ENCODE measurements at regions not wholly inside any gene's neighbourhood (a gene's known extent, or its start where the extent isn't known, plus 50 kb on each side); places are given as distances from the start of the nearest gene placed in this dataset.

DNA sequence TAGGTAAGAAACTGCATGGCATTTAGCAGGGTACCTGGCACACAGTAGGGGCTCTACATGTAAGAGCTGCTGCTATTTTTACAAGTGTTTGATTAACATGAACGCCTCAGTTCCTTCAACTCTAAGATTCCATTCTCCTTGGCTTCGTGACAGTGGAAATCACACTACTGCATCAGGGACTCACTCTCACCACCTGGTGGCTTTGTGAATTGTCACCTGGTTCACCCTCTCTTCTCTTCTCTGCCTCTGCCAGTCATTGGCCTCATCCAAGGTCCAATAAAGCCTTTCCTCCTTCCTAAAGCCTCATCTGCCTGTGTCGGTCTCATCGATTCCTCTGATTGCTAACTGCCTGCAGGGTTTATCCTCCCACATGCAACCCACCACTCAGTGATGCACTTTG, 476.4 kb downstream of the VRK1 start:
- H3K9me3 ChIP-seq = no peaks in the 10 kb centered on the region
- H3K4me3 ChIP-seq = no peak overlapping the region
- no peaks in the 10 kb centered on the region for H3K36me3 ChIP-seq
- H3K27me3 ChIP-seq = peaks cover 0 to 26% (median 0%) of the 10 kb centered on the region in 4 donors
- no peak overlapping the region for H3K27ac ChIP-seq (replicated peaks in 1 of 4)
- H3K4me1 ChIP-seq = no peaks in the 10 kb centered on the region
- intact Hi-C loops (cut with DNase I) = no loop called here
- 73% methylated on average over 4 of the region's 4 CpGs for WGBS
- no peak for DNase-seq (ENCODE audit: extremely low spot score)
- TF ChIP-seq, protein P1, sequence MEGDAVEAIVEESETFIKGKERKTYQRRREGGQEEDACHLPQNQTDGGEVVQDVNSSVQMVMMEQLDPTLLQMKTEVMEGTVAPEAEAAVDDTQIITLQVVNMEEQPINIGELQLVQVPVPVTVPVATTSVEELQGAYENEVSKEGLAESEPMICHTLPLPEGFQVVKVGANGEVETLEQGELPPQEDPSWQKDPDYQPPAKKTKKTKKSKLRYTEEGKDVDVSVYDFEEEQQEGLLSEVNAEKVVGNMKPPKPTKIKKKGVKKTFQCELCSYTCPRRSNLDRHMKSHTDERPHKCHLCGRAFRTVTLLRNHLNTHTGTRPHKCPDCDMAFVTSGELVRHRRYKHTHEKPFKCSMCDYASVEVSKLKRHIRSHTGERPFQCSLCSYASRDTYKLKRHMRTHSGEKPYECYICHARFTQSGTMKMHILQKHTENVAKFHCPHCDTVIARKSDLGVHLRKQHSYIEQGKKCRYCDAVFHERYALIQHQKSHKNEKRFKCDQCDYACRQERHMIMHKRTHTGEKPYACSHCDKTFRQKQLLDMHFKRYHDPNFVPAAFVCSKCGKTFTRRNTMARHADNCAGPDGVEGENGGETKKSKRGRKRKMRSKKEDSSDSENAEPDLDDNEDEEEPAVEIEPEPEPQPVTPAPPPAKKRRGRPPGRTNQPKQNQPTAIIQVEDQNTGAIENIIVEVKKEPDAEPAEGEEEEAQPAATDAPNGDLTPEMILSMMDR (IDR thresholded peaks at IDR 0.05) = no peak
- TF ChIP-seq EP300 (IDR thresholded peaks at IDR 0.05) (no peak), POLR2A (IDR thresholded peaks at IDR 0.05; ENCODE audit: low read depth) (no peak), POLR2AphosphoS5 (IDR thresholded peaks at IDR 0.05) (no peak)

DNA sequence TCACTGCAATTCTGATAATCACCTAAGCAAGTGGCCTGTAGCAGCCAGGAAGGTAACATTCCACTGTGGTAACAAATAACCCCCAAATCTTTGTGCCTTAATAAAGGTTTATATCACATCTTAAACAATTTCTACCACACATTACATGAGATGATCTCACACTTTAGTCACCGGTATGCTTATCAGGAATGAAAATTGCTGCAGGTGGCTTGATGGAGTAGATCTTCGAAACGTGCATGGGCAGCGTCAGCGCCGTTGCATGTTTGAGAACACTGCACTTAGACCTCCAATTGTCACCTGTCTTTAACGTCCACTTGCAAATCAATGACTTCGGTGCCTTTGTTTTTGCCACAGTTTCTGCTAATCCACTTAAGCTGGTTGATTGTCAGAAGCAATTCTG, 477.4 kb downstream of the VRK1 start:
- no peaks in the 10 kb centered on the region for H3K4me1 ChIP-seq
- no peak overlapping the region for H3K27ac ChIP-seq (replicated peaks in 1 of 4)
- TF ChIP-seq, protein P1 (IDR thresholded peaks at IDR 0.05) = no peak
- TF ChIP-seq POLR2A (IDR thresholded peaks at IDR 0.05; ENCODE audit: low read depth) (no peak), POLR2AphosphoS5 (IDR thresholded peaks at IDR 0.05) (no peak)
- DNase-seq (ENCODE audit: extremely low spot score) = peak; percentile 55
- H3K36me3 ChIP-seq = no peaks in the 10 kb centered on the region
- 88% methylated on average over 8 of the region's 8 CpGs for WGBS
- intact Hi-C loops (cut with DNase I) = no loop called here
- no peak overlapping the region for H3K4me3 ChIP-seq
- H3K9me3 ChIP-seq = no peaks in the 10 kb centered on the region
- H3K27me3 ChIP-seq = peaks cover 0 to 22% (median 0%) of the 10 kb centered on the region in 4 donors

DNA sequence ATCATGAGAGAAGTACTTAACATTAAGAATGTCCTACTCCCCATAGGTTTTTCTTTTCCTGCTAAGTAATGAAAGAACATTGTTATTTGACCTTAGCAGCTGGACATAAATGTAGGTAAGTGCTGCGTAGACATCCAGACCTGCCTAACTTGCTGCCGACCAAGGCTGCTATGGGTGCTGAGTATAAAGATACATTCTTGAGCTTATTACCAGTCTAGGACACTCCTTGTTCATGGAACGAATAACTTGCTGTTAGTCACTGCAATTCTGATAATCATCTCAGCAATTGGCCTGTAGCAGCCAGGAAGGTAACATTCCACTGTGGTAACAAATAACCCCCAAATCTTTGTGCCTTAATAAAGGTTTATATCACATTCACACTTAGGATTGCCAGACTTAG, 478.1 kb downstream of the VRK1 start:
- intact Hi-C loops (cut with DNase I) = no loop called here
- peak; percentile 37 for DNase-seq (ENCODE audit: extremely low spot score)

DNA sequence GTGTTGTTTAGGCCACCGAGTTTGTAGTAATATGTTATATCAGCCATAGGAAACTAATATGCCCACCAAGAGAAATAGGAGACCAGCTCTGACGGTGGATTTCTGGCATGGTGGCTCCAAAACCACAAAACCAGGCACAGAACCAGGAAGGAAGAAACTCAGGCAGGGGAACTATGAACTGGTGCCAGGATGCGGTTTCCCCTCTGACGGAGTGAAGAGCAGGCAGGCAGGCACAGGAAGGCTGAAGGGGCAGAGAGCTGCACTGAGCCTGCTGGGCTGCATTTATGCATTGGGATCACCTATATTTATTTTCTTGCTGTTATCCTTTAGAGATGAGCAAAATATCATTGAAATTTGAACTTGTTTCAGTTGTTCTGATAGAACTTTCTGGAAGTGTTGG, 479.4 kb downstream of the VRK1 start:
- no peaks in the 10 kb centered on the region for H3K9me3 ChIP-seq
- H3K4me3 ChIP-seq = no peak overlapping the region
- DNase-seq (ENCODE audit: extremely low spot score) = no peak
- H3K27ac ChIP-seq (replicated peaks in 1 of 4) = no peak overlapping the region
- no peaks in the 10 kb centered on the region for H3K4me1 ChIP-seq
- intact Hi-C loops (cut with DNase I) = no loop called here
- no peaks in the 10 kb centered on the region for H3K36me3 ChIP-seq
- WGBS = 60% methylated on average over 4 of the region's 4 CpGs
- no peak for TF ChIP-seq EP300 (IDR thresholded peaks at IDR 0.05)
- peaks cover 0 to 22% (median 0%) of the 10 kb centered on the region in 4 donors for H3K27me3 ChIP-seq

More for the DNA sequence above, 478.1 kb downstream of the VRK1 start:
- Histone ChIP-seq H3K27ac (replicated peaks in 1 of 4) (no peak overlapping the region), H3K4me3 (no peak overlapping the region), H3K36me3 (no peaks in the 10 kb centered on the region), H3K27me3 (peaks cover 0 to 22% (median 0%) of the 10 kb centered on the region in 4 donors), H3K9me3 (no peaks in the 10 kb centered on the region), H3K4me1 (no peaks in the 10 kb centered on the region)
- TF ChIP-seq POLR2AphosphoS5 (IDR thresholded peaks at IDR 0.05) (no peak), POLR2A (IDR thresholded peaks at IDR 0.05; ENCODE audit: low read depth) (no peak), EP300 (IDR thresholded peaks at IDR 0.05) (no peak)
- TF ChIP-seq, protein P1 (IDR thresholded peaks at IDR 0.05) = no peak
- 84% methylated on average over 3 of the region's 3 CpGs for WGBS

DNA sequence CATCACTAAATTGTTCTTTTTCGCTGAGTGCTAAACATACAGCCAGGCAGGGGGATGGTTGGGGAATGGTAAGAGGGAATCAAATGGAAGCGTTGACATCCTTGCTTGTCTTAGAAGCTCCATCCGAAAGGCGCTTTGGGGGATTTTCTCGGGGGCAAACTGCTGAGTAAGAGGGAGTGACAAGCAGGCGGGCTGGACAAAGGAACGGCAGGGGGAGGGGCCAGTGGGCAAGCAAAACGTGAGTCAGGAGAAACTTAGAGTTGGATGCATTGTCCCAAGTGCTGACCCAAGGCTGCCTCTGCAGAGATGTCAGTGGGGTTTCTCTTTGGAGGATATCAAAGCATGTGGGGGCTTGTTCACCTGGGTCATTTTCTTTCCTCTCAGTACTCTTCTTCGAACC, 480.5 kb downstream of the VRK1 start:
- H3K4me3 ChIP-seq = no peak overlapping the region
- no peaks in the 10 kb centered on the region for H3K4me1 ChIP-seq
- DNase-seq (ENCODE audit: extremely low spot score) = peak; percentile 66
- H3K9me3 ChIP-seq = no peaks in the 10 kb centered on the region
- WGBS = 40% methylated on average over 9 of the region's 9 CpGs
- no peak overlapping the region for H3K27ac ChIP-seq (replicated peaks in 1 of 4)
- intact Hi-C loops (cut with DNase I) = no loop called here
- no peak for TF ChIP-seq EP300 (IDR thresholded peaks at IDR 0.05)
- TF ChIP-seq, protein P1 (IDR thresholded peaks at IDR 0.05) = no peak
- TF ChIP-seq POLR2A (IDR thresholded peaks at IDR 0.05; ENCODE audit: low read depth) = no peak
- TF ChIP-seq POLR2AphosphoS5 (IDR thresholded peaks at IDR 0.05) = no peak
- peaks cover 0 to 22% (median 0%) of the 10 kb centered on the region in 4 donors for H3K27me3 ChIP-seq
- no peaks in the 10 kb centered on the region for H3K36me3 ChIP-seq
